AG08395 (cell line): ENCODE measurements at regions not wholly inside any gene's neighbourhood (a gene's known extent, or its start where the extent isn't known, plus 50 kb on each side); places are given as distances from the start of the nearest gene placed in this dataset.
"Not testable (repeated sequence)": the region's sequence is repeated elsewhere in the genome, so short reads cannot be mapped to it uniquely, and the experiment has no call there.

Experiments used
- DNase-seq: peaks from one replicate; pipeline ENCODE4 v3.0.0; 2012; ENCODE audit warnings: mixed read lengths, low spot score

- not testable (repeated sequence) for DNase-seq
These were observed 196.3 kb downstream of the BCL2L11 start for GRCh38 chr2:111316881-111317549.

GRCh38 chr2:111319552-111319951 is 198.8 kb downstream of the BCL2L11 start:
- DNase-seq: not testable (repeated sequence)

GRCh38 chr2:111320264-111320663 is 199.6 kb downstream of the BCL2L11 start:
- not testable (repeated sequence) for DNase-seq

DNA sequence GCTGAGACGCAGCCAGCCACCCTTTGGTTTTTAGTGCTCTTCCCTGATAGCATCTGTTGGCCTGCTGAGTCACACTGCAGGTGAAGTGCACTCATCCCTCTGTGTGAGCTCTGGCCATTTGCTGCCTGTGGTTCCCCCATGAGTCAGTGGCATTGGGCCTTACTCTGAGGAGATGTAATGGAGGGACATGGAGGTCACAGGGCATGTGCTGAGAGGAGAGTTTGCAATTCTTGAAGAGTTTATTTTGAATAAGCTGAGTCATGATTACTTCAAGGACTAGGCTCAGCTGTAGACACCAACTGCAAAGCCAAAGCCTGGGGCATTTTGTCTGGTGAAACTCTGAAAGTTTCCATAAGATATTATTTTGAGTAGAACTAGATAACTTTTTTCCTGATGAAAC is 200.3 kb downstream of the BCL2L11 start:
- DNase-seq: not testable (repeated sequence)

GRCh38 chr2:111323384-111323783 is 202.7 kb downstream of the BCL2L11 start:
- not testable (repeated sequence) for DNase-seq

- DNase-seq: not testable (repeated sequence)
These were observed 207.0 kb downstream of the BCL2L11 start for GRCh38 chr2:111327726-111328125.

GRCh38 chr2:111329309-111329708 is 208.6 kb downstream of the BCL2L11 start:
- DNase-seq: not testable (repeated sequence)

DNA sequence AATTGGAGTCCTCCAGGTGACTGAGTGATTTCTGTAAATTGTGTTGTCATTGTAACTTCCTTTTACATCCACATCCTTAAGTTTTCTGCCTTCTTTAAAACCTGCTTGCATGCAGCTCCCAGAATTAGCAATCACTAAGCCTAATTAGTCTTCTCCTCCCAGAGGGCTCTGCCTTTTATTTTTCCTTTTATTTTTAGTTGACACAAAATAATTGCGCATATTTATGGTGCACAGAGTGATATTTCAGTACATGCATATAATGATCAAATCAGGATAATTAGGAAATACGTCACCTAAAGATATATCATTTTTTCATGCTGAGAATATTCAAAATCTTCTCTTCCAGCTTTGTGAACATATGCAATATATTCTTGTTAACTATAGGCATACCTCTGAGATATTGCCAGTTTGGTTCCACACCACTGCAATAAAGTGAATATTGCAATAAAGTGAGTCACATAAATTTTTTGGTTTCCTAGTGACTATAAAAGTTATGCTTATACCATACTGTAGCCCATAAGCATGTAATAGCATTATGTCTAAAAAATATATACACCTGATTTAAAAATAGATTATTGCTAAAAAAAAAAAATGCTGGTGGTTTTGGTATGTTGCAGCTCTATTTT is 210.5 kb downstream of the BCL2L11 start:
- not testable (repeated sequence) for DNase-seq

DNA sequence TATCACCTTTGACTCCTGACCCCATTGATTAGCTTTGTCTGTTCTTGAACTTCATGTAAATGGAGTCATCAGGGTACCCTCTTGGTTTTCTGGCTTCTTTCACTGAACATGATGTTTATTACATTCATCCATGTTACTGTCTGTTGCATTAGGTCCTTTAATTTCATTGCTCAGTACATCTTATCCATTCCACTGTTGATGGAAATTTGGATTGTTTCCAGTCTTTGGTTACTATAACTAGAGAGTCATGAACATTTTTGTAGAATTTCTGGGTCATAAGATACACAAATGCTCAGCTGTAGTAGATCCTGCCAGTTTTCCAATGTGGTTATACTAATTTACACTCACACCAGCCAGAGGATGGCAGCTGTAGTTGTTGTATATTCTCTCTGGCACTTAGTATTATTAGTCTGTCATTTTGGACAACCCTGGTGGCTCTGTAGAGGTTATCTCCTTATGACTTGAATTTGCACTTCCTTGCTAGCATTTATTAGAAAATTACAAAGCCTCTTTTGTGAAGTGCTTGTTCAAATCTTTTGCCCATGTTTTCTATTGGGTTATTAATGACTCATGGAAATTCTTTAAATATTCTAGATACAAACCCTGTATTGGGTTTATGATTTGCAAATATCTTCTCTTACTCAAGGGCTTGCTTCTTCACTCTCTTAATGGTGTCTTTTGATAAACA is 214.7 kb downstream of the BCL2L11 start:
- DNase-seq: not testable (repeated sequence)

GRCh38 chr2:111338474-111338873 is 217.8 kb downstream of the BCL2L11 start:
- DNase-seq: not testable (repeated sequence)

- not testable (repeated sequence) for DNase-seq
These were observed 218.8 kb downstream of the BCL2L11 start for GRCh38 chr2:111339476-111339875.

GRCh38 chr2:111344590-111344989 is 223.9 kb downstream of the BCL2L11 start:
- DNase-seq: not testable (repeated sequence)

- DNase-seq: not testable (repeated sequence)
These were observed 224.7 kb downstream of the BCL2L11 start for GRCh38 chr2:111345439-111345838.

DNA sequence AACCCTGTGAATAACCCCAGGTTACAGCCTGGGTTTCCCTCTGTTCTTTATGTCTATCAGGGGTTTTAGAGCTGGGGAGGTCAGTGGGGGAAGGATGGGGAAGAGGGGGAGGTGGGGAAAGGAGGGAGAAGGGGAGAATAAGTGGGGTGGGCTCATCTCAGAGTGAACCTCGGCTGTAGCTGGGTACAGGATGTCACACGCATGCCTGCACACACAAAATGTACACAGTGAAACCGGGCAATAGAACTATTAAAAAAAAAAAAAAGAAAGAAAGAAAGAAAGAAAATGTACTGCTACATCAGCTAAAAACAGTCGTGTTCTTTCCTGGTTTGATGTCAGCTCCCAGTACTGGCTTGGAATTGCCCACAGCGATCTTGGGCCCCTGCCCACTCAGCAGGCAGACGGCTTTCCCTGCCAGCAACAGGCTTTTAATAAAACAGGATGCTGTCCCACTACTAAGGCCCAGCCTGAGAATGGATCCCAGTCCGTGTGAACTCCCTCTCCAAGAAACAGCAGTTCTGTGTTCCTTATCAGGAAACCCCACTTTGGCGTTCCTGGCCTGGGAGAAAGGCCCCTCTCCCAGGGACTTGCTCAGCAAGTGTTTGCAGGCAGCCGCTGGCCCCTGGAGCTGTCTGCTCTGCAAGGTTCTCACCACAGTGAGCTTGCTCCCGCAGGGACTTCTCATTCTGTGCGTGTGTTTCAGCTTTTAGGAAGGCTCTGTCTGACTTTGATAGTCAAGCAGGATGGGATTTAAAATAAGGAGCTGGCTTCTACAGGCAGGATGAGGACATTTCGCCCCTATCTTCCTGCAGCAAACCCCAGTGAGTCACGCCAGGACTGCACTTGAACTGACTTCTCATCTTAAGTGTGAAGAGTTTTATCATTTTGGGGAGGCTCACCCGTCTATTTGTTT is 225.6 kb downstream of the BCL2L11 start:
- DNase-seq: not testable (repeated sequence)

DNA sequence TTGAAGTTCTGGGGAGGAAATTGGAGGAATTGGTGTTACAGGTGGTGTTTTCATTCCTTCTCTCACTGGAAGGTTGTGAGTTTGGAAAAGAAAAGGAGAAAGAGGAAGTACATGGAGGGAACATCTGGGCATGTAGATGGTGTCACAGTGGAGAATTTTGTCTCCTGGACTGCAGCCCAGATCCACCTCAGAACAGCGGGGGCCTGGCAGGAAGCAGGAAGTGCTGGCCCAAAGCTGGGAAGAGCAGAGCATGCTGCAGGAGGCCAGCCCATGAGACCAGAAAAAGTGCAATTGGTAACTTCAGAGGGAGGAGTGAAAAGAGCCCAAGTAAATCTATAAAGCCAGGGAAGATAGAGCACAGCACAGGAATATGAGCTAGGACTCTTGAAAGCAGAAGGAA is 227.0 kb downstream of the BCL2L11 start:
- DNase-seq: not testable (repeated sequence)

- DNase-seq: not testable (repeated sequence)
These were observed 227.6 kb downstream of the BCL2L11 start for GRCh38 chr2:111348316-111348715.

DNA sequence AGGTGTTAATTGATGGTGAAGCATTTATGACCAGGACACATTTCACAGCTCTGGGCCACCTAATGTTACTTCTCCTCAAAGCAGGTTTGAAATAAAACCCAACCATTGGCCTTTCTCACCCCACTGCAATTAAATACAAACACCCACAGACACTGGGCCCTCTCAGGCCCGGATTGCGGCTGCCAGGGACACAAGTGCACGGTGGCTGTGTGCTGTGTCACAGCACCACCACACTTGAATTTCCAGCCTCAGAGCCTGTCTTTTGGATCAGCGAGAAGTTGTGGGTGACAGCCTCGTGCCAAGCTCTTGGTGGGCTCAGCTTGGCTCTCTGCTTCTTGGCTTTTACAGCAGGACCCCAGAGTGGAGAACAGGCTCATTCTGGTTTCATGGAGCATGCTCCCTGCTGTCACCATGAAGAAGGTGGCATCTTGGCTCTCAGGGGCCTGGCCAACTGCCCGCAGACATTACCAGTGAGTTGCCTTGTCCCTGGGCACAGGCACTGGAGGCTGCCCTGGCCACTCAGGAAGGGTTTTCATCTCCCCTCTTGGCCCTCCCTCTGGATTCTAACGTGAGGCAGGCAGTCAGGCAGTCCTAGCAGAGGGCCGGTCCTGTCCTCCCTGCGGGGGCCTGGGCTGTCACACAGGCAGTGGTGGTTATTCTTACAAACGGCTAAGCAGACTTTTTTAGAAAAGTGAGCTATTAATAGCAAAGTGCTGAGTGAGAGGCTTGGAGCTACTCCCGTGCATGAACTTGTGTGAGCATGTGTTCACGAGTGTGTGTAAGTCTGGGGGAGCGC is 234.5 kb downstream of the BCL2L11 start:
- not testable (repeated sequence) for DNase-seq

GRCh38 chr2:111355823-111356511 is 235.3 kb downstream of the BCL2L11 start:
- DNase-seq: not testable (repeated sequence)

DNA sequence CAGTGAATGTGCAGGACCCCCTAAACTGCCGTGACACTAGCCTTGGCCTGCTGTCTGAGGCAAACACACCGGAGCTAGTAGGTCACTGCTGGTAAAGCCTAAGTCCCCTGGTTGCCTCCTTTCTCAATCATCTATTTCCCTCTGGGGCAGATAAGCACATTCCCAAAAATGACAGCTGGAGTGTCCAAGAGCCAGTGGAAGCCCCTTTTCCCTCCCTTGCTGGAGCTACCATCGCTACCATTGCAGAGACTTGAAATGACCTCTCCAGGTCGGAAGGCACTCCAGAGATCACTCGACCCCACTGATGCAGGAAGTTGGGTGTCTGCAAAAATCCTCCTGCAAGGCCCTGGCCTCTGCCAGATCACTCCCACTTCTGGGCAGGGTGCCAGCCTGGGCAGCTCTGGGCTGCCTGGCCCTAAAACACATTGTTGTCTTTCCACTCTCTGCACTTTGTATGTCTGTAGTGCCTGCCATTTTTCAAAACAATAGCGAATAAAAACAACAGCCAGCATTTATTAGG is 235.9 kb downstream of the BCL2L11 start:
- DNase-seq: not testable (repeated sequence)

GRCh38 chr2:111365986-111366640 is 245.4 kb downstream of the BCL2L11 start:
- not testable (repeated sequence) for DNase-seq
